Smooth muscle cell (in vitro differentiated cells): ENCODE measurements at regions not wholly inside any gene's neighbourhood (a gene's known extent, or its start where the extent isn't known, plus 50 kb on each side); places are given as distances from the start of the nearest gene placed in this dataset.

ENCODE experiments used
- DNase-seq: peaks from one replicate; lab custom pipeline; 2025; ENCODE audit not compliant: unreplicated experiment; lab: John Stamatoyannopoulos, UW
- H2AFZ ChIP-seq: fragments of 200-600 bp; sonication (generic); 2 replicates; pipeline ENCODE4 v1.6.0; 2016; ENCODE audit warnings: antibody characterized with exemption, low read depth, mild to moderate bottlenecking
- H3F3A ChIP-seq: fragments of 200-600 bp; sonication (generic); 2 replicates; pipeline ENCODE4 v1.6.0; 2017; ENCODE audit warnings: antibody characterized with exemption, low read depth
- H3K27ac ChIP-seq: fragments of 200-600 bp; sonication (generic); 2 replicates; pipeline ENCODE4 v1.5.1; 2016; ENCODE audit warnings: low read depth, mild to moderate bottlenecking
- H3K27me3 ChIP-seq: fragments of 200-600 bp; sonication (generic); 2 replicates; pipeline ENCODE4 v1.6.1; 2016; ENCODE audit warnings: low read depth, mild to moderate bottlenecking
- H3K36me3 ChIP-seq: fragments of 200-600 bp; sonication (generic); 2 replicates; pipeline ENCODE4 v1.5.1; 2016; ENCODE audit warnings: low read depth
- H3K4me1 ChIP-seq: fragments of 200-600 bp; sonication (generic); 2 replicates; pipeline ENCODE4 v1.5.1; 2016; ENCODE audit warnings: low read depth
- H3K4me2 ChIP-seq: fragments of 200-600 bp; sonication (generic); 2 replicates; pipeline ENCODE4 v1.6.0; 2016; ENCODE audit warnings: mild to moderate bottlenecking
- H3K4me3 ChIP-seq: fragments of 200-600 bp; sonication (generic); 2 replicates; pipeline ENCODE4 v1.5.1; 2016; ENCODE audit warnings: mild to moderate bottlenecking
- H3K79me2 ChIP-seq: fragments of 200-600 bp; sonication (generic); 2 replicates; pipeline ENCODE4 v1.6.0; 2016; ENCODE audit warnings: low read depth, mild to moderate bottlenecking
- H3K9ac ChIP-seq: fragments of 200-600 bp; sonication (generic); 2 replicates; pipeline ENCODE4 v1.6.0; 2016; ENCODE audit warnings: low read depth
- H3K9me3 ChIP-seq: fragments of 200-600 bp; sonication (generic); replicated peaks from 2 replicates; pipeline ENCODE4 v1.5.1; 2016; ENCODE audit warnings: low read depth
- H4K20me1 ChIP-seq: fragments of 200-600 bp; sonication (generic); 2 replicates; pipeline ENCODE4 v1.6.0; 2016; ENCODE audit warnings: low read depth
- WGBS: methylation state at CpG from one replicate; pipeline ENCODE4 v1.1.7; 2016; ENCODE audit warnings: low lambda C conversion rate; 5-methylcytosine and 5-hydroxymethylcytosine counted together
- TF ChIP-seq, protein P1 (sequence below): fragments of 200-600 bp; sonication (generic); IDR thresholded peaks from 2 replicates; pipeline ENCODE4 v1.5.1; 2017; ENCODE audit warnings: borderline replicate concordance, mild to moderate bottlenecking, antibody characterized with exemption; ENCODE audit not compliant: insufficient read depth, poor library complexity, severe bottlenecking

DNA sequence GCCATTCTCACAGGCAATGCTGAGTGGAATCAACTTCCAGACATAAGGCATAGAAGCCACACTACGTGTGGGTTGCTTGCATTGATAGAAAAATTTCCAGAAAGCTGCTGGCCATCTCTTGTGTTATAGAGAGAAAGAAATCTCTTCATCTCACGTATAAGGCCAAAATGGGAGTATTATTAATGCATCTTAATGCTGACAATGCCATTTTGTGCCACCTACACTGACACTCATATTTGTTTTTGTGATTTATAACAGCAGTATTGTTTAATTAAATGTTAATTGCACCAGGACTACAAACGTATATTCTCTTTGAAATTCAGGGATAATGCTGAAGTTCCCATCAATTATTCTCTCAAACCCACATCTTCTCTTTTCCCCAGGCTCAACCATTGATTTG lies 56.1 kb upstream of the TMEM132D start:
- Histone ChIP-seq H3F3A (no peaks in the 10 kb centered on the region), H3K4me2 (no peak overlapping the region), H3K27ac (no peak overlapping the region), H4K20me1 (no peaks in the 10 kb centered on the region), H2AFZ (no peak overlapping the region), H3K79me2 (no peaks in the 10 kb centered on the region), H3K9ac (no peak overlapping the region), H3K9me3 (no peaks in the 10 kb centered on the region), H3K36me3 (no peaks in the 10 kb centered on the region), H3K27me3 (no peaks in the 10 kb centered on the region), H3K4me3 (no peak overlapping the region), H3K4me1 (no peaks in the 10 kb centered on the region)
- TF ChIP-seq, protein P1, sequence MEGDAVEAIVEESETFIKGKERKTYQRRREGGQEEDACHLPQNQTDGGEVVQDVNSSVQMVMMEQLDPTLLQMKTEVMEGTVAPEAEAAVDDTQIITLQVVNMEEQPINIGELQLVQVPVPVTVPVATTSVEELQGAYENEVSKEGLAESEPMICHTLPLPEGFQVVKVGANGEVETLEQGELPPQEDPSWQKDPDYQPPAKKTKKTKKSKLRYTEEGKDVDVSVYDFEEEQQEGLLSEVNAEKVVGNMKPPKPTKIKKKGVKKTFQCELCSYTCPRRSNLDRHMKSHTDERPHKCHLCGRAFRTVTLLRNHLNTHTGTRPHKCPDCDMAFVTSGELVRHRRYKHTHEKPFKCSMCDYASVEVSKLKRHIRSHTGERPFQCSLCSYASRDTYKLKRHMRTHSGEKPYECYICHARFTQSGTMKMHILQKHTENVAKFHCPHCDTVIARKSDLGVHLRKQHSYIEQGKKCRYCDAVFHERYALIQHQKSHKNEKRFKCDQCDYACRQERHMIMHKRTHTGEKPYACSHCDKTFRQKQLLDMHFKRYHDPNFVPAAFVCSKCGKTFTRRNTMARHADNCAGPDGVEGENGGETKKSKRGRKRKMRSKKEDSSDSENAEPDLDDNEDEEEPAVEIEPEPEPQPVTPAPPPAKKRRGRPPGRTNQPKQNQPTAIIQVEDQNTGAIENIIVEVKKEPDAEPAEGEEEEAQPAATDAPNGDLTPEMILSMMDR: no peak
- DNase-seq: no peak
- 62% methylated on average over 3 of the region's 3 CpGs for WGBS

DNA sequence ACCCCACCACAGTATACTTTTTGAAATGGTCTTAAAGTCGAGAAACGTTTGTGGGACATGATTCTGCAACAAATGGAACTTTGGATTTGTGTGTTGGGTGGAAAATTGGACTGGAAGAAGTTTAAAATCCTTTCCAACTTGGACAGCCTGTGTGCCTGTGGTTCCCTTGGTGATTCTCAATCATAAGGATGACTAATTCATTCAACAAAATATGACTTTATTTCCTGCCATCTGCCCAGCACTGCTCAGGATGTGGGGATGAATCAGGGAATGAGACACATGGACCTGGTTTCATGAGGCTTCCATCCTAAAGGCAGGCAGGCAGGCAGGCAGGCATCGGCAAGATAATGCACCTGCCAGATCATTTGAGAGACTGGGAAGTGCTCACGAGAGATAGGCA lies 57.3 kb upstream of the TMEM132D start:
- Histone ChIP-seq H2AFZ (no peak overlapping the region), H3K36me3 (no peaks in the 10 kb centered on the region), H3K4me3 (no peak overlapping the region), H3K79me2 (no peaks in the 10 kb centered on the region), H3K27ac (no peak overlapping the region), H3K9ac (no peak overlapping the region), H3K9me3 (no peaks in the 10 kb centered on the region), H3K4me1 (peaks cover 6% of the 10 kb centered on the region), H3K4me2 (no peak overlapping the region), H3F3A (no peaks in the 10 kb centered on the region), H4K20me1 (no peaks in the 10 kb centered on the region), H3K27me3 (no peaks in the 10 kb centered on the region)
- TF ChIP-seq, protein P1: no peak
- 71% methylated on average over 4 of the region's 4 CpGs for WGBS
- no peak for DNase-seq

DNA sequence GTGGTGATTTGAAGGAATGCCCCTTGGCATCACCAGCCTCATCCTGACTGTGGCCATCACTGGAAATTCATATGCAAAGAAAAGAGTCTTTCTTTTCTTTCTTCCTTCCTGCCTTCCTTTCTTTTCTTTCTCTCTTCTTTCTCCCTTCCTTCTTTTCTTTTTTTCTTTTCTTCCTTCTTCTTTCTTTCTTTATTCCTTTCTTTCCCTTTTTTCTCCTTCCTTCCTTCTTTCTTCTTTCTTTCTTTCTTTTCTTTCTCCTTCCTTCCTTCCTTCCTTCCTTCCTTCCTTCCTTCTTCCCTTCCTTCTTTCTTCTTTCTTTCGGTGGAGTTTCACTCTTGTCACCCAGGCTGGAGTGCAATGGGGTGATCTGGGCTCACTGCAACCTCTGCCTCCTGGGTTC lies 58.0 kb upstream of the TMEM132D start:
- H2AFZ ChIP-seq: no peak overlapping the region
- no peaks in the 10 kb centered on the region for H3K9me3 ChIP-seq
- H3K4me2 ChIP-seq: no peak overlapping the region
- H3K4me1 ChIP-seq: peaks cover 13% of the 10 kb centered on the region
- no peak overlapping the region for H3K9ac ChIP-seq
- DNase-seq: no peak
- H3K79me2 ChIP-seq: no peaks in the 10 kb centered on the region
- no peak overlapping the region for H3K27ac ChIP-seq
- no peak overlapping the region for H3K4me3 ChIP-seq
- H3K27me3 ChIP-seq: no peaks in the 10 kb centered on the region
- TF ChIP-seq, protein P1: no peak
- H3K36me3 ChIP-seq: no peaks in the 10 kb centered on the region
- H3F3A ChIP-seq: no peaks in the 10 kb centered on the region
- no CpG with 5 or more reads among the region's 1 CpG for WGBS
- no peaks in the 10 kb centered on the region for H4K20me1 ChIP-seq

DNA sequence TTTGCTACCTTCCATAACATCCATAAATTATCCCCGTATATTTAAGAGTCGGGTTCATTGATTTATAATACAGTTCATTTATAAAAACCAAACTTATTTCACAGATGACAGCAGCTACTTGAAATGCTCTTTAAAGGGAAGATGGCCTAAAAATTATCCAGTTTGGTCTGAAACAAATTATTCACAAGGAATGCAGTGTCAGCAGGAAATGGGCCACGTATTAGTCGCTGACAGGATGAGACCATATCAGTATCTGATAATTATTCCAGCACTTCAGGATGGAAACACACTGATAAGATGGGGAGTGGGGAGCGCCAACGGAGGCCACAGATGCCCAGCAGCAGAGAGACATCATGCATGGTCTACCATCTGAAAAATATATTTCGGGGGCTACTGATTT lies 60.5 kb upstream of the TMEM132D start:
- WGBS: 79% methylated on average over 7 of the region's 7 CpGs
- H3K27ac ChIP-seq: no peak overlapping the region
- no peaks in the 10 kb centered on the region for H3K79me2 ChIP-seq
- no peak for DNase-seq
- H3K36me3 ChIP-seq: no peaks in the 10 kb centered on the region
- H3K27me3 ChIP-seq: no peaks in the 10 kb centered on the region
- peaks cover 16% of the 10 kb centered on the region for H3K4me1 ChIP-seq
- H3F3A ChIP-seq: no peaks in the 10 kb centered on the region
- no peak overlapping the region for H3K4me2 ChIP-seq
- H3K9ac ChIP-seq: no peak overlapping the region
- H3K4me3 ChIP-seq: no peak overlapping the region
- TF ChIP-seq, protein P1: no peak
- H2AFZ ChIP-seq: no peak overlapping the region
- no peaks in the 10 kb centered on the region for H4K20me1 ChIP-seq
- no peaks in the 10 kb centered on the region for H3K9me3 ChIP-seq
